HG03442 (cell line): ENCODE measurements at regions not wholly inside any gene's neighbourhood (a gene's known extent, or its start where the extent isn't known, plus 50 kb on each side); places are given as distances from the start of the nearest gene placed in this dataset.
"Not testable (repeated sequence)": the region's sequence is repeated elsewhere in the genome, so short reads cannot be mapped to it uniquely, and the experiment has no call there.

ENCODE experiments used
- ATAC-seq: cut with Tn5 transposase; IDR thresholded peaks from one replicate; pipeline ENCODE4 v1.9.1; 2021; ENCODE audit warnings: mild to moderate bottlenecking, moderate library complexity; ENCODE audit not compliant: unreplicated experiment

DNA sequence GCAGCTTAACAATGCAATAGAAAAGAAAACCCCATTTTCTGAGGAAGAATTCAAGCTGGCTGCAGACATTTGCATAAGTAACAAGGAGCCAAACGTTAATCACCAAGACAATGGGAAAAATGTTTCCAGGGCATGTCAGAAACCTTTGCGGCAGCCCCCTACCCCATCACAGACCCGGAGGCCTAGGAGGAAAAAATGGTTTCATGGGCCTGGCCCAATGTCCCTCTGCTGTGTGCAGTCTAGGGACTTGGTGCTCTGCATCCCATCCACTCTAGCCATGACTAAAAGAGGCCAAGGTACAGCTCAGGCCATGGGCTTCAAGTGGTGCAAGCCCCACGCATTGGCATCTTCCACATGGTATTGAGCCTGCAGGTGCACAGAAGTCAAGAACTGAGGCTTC lies 147.0 kb upstream of the NR3C2 start:
- no peak for ATAC-seq

DNA sequence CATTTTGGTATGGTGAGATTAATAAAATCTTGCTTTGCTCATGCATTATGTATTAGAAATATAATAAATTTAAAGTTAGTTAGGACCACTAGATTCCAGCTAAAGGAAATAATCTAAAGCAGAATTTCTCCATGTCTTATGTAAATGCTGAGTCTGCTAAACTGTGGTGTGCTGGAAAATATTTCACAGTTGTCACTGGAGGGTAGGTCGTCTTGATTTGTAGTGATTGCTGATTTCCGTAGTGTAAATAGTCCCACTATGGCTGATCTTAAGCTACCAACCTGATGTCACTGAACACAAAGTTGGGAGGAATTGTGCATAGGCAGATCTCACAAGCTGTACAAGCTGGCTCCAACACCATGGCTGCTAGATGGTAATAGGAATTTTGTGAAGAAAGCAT lies 133.4 kb upstream of the NR3C2 start:
- no peak for ATAC-seq

DNA sequence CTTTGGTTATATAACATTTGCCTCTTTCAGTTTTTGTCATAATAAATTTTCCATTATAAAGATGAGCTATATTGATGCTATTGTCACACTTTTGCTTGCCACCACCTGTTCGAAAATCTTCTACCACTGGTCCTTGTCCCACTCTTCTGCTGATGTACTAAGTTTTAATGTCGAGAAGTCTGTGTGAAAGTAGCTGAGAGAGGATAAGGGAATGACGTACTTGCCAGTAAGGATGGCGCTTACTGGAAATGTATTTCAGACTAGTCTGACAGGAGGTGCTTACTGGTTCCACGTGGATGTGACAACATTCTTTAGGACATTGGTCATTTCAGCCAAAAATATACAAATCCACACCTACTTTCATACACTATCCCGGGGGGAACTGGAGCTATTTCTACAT lies 132.7 kb upstream of the NR3C2 start:
- no peak for ATAC-seq

DNA sequence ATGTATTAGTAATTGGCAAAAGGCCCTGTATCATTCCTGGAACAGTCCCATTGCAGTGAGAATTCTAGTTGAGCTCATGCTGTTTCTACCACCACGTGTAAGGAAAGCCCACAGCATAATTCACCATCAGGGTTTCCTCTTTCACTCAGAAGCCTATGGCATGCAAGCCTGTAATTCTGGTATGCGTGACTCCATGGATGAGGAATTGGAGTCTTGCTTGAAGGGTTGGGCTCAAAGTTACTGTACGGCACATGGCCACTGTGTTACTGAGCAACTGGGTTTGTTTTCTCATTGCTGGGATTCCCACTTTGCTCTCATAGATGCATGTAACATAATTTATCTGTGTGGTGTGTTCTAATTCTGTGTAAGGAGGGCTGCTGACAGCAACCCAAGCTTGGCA lies 132.3 kb upstream of the NR3C2 start:
- ATAC-seq: no peak

DNA sequence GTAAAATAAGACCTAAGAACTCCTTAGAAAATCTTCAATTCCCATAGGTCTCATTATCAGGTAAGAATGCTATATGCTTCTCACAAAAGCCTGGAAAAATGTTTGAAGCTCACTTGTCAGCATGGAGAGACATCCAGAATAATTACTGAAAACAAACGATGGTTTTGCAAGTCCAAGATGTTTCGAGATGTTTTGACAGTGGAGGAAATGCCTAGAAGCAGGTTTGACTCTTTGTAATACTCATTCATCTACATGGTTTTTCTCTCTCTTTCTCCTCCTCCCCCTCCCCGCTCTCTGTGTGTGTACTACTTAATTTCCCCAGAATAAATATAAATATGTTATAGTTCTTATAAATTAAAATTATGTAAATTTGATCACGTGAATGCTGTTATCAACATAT lies 131.9 kb upstream of the NR3C2 start:
- no peak for ATAC-seq

DNA sequence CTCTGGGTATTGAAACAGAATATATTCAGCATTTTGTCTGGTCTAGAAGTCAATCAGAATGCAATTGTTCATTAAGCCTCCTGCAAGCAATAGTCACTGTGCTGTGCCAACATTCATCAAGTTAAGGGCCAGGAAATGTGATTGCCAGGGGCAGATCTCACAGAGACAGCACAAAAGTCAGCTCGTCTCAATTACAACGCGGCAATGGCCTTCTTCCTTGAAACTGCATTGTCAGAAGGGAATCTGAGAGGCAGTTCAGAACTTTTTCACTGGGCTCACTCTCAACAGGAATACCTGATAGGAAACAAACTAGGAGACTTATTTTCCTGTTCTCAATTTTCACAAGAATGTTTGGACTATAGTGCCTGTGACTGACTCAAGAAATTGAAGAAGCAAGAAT lies 131.1 kb upstream of the NR3C2 start:
- no peak for ATAC-seq

DNA sequence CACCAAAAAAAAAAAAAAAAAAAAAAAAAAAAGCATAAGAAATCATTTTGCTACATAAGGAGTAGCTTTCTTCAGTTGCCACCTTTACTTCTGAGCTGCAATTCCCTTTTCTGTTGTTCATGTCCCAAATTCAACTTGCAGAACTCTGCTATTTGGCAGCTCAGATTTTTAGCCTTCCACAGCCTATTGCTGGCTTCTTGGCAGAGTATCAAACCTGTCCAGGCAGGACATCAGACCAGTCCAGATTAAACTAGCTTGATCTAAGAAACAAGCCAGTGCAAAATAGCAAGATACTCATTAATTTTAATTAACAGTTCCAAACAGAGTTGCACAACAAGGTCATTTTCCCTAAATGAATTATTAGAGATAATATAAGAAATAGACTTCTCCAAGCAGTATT lies 123.6 kb upstream of the NR3C2 start:
- ATAC-seq: no peak

DNA sequence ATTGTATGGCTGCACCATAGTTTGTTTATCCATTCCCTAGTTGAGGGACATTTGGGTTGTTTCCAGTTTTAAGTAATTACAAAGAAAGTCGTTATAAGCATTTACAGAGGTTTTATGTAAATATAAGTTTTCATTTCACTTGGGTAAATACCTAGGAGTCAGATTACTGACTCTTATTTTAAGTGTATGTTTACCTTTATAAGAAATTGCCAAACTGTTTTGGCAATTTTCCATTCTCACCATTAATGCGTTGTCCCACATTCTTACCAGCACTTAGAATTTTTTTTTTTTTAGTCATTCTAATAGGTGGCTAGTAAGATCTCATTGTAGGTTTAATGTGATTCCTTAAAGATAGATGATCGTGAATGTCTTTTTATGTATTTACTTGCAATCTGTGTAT lies 121.5 kb upstream of the NR3C2 start:
- no peak for ATAC-seq

DNA sequence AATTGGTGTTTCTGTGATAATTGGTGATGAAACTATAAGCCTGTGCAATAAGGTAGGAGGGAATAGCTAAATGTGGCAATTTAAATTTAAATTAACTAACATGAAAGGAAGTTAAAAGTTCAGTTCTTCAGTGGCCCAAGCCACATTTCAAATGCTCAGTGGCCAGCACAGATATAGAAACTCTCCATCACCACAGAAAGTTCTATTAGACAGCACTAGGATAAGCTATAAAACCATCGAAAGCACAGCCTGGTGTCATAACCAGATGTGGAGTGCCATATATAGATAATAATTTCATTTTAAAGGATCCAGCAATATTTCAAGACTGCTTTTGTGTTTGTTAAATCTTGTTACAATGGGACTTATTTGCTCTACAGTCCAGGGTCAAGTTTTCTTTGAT lies 119.3 kb upstream of the NR3C2 start:
- ATAC-seq: no peak

DNA sequence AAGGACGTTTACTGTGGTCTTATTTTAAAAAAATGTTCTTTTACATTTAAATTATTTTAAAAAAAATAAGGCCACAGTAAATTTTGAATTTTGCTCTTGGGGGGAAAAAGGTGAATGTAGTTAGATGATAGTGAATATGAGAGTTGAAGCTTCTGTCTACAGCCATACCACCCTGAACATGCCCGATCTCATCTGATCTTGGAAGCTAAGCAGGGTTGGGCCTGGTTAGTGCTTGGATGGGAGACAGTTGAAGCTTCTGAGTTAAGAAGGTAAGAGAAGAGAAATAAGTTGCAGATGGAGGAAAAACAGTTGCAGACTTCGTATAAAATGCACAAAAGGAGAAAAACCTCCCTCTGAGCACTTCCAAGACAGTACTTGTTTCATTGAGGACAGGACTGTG lies 115.6 kb upstream of the NR3C2 start:
- no peak for ATAC-seq

DNA sequence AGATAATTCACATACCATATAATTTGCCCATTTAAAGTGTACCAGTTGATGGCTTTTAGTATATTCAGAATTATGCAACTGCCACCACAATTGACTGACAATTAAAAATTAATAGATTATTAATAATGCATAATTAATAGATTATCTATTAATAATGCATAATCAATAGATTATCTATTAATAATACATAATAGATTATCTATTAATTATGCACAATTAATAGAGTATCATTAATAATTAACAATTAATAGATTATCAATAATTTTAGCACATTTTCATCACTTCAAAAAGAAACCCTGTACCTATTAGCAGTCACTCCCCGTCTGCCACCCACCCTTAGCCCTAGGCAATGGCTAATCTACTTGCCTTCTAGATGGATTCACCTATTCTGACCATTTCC lies 108.6 kb upstream of the NR3C2 start:
- ATAC-seq: no peak

DNA sequence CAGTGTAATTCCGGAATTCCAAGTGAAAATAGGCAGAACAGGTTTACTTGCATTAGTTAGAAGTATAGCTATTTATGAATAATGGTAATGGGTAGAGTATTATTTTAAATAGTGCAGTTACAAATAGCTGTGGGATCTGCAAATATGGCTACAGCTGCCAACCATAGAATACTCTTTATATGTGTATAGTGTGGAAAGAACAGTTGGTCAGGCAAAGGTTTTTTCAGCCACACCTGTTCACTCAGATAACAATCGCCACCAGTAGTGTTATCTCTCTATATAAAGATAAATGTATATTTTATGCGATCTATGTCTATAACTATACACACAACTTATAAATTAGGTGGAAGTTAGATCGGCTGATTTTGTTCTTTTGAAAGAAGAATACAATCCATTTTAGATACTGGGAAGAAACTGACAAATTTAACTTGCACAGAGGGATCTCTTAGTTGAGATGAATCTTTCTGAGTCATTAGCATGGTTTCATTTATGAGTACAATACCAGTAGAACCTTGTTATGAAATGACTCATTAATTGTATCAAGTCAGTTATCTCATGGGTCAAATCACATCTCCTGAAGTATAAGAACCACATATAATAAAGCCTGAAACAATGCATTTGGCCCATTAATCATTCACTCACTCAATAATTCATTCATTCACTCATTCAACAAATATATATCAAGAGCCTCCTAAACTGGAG lies 100.9 kb upstream of the NR3C2 start:
- ATAC-seq: no peak

DNA sequence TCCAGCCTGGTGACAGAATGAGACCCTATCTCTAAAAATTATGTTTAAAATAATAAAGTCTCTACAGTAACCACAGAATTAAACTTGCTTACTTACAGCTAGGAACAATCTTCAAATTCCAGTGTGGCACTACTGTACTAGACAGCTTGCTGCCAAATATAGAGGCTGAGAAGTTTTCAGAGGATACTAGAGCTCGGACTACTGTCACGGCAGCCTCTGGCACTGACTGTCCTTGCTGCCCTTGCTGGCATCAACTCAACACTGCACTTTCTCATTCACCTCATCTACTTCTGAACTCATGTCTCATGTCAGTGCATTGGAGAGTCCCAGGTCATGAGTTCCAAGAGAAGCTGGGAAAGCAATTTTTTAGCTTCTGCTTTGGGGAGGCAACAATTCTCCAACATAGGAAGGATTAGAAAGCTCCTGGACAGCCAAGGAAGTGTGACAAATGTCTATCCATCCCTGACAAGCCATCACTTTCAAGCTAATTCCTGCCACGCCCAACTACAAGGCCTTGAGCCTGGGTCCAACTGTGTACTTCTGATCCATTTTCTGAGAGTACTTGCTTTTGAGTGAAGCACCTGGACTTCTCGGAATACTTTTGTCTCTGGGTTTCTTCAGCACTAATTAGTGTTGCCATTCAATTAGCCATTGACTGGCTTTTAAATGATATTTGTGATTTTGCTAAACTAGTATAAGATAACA lies 98.6 kb upstream of the NR3C2 start:
- no peak for ATAC-seq

DNA sequence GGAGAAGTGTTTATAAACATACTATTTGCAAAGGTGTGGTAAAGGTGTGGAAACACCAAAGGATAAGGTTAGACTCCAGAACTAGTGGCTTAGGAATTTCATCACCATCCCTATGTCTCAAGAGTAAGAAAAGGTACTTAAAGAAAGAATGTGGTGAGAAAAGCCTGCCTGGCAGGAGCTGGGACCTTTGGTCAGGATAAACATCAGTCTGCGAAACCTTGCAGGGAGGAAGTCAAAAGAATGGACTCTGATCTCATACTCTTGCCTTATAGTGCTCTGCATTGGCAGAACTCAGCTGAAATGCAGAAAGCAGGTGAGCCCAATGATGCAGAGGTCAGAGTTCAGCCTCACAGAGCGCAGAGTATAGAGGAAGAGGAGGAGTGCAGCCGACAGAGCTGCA lies 97.2 kb upstream of the NR3C2 start:
- no peak for ATAC-seq

DNA sequence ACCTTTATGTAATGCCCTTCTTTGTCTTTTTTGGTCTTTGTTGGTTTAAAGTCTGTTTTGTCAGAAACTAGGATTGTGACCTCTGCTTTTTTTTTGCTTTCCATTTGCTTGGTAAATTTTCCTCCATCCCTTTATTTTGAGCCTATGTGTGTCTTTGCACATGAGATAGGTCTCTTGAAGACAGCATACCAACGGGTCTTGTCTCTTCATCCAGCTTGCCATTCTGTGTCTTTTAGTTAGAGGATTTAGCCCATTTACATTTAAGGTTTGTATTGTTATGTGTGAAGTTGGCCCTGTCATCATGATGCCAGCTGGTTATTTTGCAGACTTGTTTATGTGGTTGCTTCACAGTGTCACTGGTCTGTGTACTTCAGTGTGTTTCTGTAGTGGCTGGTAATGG lies 91.6 kb upstream of the NR3C2 start:
- not testable (repeated sequence) for ATAC-seq

DNA sequence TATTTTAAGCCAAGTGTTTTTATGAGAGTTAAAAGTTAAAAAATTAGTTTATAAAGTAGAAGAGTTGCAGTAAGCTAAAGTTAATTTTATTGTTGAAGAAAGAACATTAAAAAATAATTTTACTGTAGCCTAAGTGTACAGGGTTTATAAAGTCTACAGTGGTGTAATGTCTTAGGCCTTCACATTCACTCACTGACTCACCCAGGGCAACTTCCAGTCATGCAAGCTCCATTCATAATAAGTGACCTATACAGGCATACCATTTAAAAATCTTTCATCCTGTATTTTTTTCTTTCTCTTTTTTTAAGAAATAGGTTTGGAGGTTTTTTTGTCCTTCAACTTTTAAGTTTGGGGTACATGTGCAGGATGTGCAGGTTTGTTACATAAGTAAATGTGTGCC lies 87.9 kb upstream of the NR3C2 start:
- ATAC-seq: no peak

DNA sequence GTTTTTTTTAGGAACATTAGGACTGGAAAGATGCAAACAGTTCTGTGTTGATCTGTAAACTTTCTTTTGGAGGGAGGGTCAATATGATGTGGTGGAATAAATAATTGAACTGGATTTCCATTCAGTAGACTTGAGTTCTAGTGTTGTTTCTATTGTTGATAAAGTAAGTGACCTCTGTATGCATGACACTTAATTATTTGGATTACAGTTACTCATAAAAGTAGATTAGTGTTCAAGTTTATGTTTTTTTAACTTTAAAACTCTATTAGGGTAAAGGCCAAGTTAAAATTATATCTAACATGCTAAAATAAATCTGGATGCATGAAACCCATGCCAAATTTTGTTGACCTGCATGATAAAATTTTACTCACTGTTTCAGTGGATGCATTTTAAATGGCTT lies 85.4 kb upstream of the NR3C2 start:
- ATAC-seq: no peak

DNA sequence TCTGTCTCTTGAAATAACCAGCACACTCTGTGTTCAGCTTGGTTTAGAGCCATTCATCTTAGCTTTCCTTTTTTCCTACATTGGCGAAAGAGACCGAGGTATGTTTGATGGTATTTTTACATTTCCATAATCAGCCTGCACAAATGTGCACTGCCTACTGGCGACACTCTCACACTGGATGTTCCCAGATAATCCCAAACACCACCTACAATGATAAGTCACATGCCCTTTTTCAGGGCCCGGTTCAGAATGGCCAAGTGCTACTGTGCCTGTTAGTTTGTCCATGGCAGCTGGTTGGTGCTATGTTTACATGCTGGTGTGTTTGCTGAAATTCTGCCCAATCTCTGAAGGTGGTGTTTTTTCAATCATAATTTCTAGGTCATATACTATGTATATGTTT lies 80.8 kb upstream of the NR3C2 start:
- ATAC-seq: no peak

DNA sequence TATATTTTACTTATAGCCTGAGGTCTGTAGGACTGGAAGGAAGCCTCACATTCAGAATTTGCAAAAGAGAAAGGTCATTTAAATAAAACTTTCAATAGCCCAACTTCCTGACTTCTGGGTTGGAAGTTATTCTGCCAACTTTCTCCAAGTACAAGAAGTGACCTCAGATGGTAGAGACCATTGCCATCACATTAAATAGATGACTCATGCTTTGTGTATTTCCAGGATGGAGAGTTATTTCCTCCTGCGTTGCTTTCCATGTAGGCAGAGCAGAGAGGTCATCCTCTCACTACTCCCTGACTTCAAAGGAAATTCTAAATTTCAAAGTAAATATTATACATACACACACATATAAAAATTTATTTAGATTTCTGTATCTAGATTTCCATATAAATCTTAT lies 73.0 kb upstream of the NR3C2 start:
- ATAC-seq: no peak

DNA sequence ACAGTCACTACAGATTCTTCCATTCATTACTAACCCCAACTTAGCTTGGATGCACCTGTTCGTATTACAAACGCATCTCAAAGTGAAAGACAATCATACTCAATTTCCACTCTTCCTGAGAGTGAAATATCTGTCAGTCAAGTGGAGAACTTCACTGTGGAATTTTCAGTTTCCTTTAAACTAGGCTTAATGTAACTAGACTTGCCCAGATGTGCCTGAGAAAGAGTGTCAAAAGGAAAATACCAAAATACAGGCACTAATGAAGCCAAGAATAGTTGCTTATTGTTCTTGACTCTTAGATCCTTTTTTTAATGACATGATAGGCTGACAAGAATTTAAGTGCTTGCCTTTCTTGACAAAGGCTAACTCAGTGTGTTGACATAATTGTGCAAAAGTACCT lies 72.4 kb upstream of the NR3C2 start:
- no peak for ATAC-seq

DNA sequence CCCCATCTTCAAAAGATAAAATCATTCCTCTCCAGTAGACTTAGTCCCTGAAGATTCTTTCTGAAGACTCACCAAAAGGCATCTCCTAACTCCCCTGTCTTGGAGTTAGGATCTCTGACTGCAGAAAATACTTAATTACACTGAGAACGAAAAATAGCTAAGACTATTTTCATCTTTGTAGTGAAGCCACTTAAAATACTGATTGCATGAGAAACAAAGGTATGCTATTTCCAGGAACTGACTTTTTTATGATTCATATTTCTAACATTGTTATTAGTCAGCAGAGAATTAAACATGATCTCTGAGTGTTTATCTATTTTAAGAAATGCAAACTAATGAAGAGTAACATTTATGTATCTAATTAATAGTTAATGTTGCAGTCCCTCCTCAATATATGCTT lies 71.8 kb upstream of the NR3C2 start:
- no peak for ATAC-seq

DNA sequence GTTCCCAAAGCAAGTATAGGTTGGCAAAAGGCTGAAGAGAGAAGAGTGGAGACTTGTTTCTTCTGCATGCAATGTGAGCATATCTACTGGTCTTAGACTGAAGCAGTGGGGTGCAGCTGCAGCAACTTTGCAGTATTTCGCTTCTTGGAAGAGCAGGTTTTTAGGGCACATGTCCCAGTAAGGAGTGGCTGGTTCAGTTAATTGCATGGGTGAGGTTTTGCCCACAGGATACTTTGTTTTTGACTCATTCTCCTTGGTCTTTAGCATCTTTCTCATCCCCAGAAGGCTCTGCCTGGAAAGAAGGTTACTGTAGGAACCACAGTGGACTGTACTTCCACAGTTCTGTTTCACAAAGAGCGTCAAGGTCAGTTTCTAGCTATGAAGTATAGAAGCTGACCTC lies 68.0 kb upstream of the NR3C2 start:
- no peak for ATAC-seq

DNA sequence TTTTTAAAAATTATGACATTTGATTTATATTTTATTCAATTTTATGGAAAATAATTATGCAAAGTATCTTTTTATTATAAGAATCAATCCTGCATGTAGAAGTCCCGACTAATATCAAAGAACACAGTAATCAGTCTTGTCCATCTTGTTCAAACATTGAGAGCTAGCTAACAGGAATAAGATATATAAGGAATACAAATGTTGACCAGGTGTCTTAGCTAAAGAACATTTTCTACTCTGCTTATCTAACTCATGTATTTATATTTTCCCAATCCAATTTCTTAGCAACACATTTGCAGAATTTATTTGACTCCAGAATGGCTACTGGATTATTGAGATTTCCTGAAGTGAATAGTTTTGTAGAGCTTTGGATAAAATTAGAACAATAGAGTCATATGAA lies 61.5 kb upstream of the NR3C2 start:
- ATAC-seq: no peak
